ENCODE measurements at regions not wholly inside any gene's neighbourhood (a gene's known extent, or its start where the extent isn't known, plus 50 kb on each side); places are given as distances from the start of the nearest gene placed in this dataset.

GRCh38 chr1:95553595-95553994 lies 319.6 kb downstream of the RWDD3 start:
- no peak for TF ChIP-seq CTCF (IDR thresholded peaks at IDR 0.05)
- no peak for TF ChIP-seq POLR2A (IDR thresholded peaks at IDR 0.05)
- TF ChIP-seq POLR2AphosphoS5 (IDR thresholded peaks at IDR 0.05), result no peak
- no peak for TF ChIP-seq EP300 (IDR thresholded peaks at IDR 0.05)

Measured in sigmoid colon (tissue), 4 donors.